ENCODE measurements at regions not wholly inside any gene's neighbourhood (a gene's known extent, or its start where the extent isn't known, plus 50 kb on each side); places are given as distances from the start of the nearest gene placed in this dataset.

GRCh38 chrX:39729981-39730661 is 367.6 kb downstream of the BCOR start:
- ATAC-seq (ENCODE audit: low FRiP score) (no peak), DNase-seq (ENCODE audit: low spot score) (no peak)
- TF ChIP-seq CTCF (IDR thresholded peaks at IDR 0.05) = no peak

- peak; percentile 77 for ATAC-seq (ENCODE audit: low FRiP score)
- no peak for TF ChIP-seq CTCF (IDR thresholded peaks at IDR 0.05)
- DNase-seq (ENCODE audit: low spot score) = peak; percentile 27
Measured at GRCh38 chrX:39730662-39731329, 367.0 kb downstream of the BCOR start.

GRCh38 chrX:39731330-39731667 is 366.5 kb downstream of the BCOR start:
- DNase-seq (ENCODE audit: low spot score) = no peak
- ATAC-seq (ENCODE audit: low FRiP score) = no peak
- TF ChIP-seq CTCF (IDR thresholded peaks at IDR 0.05) = no peak

GRCh38 chrX:39731735-39732134 is 366.0 kb downstream of the BCOR start:
- DNase-seq (ENCODE audit: low spot score) = no peak
- ATAC-seq (ENCODE audit: low FRiP score) = no peak
- TF ChIP-seq CTCF (IDR thresholded peaks at IDR 0.05) = no peak

- no peak for ATAC-seq (ENCODE audit: low FRiP score)
- DNase-seq (ENCODE audit: low spot score) = no peak
- no peak for TF ChIP-seq CTCF (IDR thresholded peaks at IDR 0.05)
Measured at GRCh38 chrX:39733745-39734144, 364.0 kb downstream of the BCOR start.

- no peak for DNase-seq (ENCODE audit: low spot score)
- ATAC-seq (ENCODE audit: low FRiP score) = no peak
- no peak for TF ChIP-seq CTCF (IDR thresholded peaks at IDR 0.05)
Measured at GRCh38 chrX:39734174-39734776, 363.5 kb downstream of the BCOR start.
